ENCODE measurements at regions not wholly inside any gene's neighbourhood (a gene's known extent, or its start where the extent isn't known, plus 50 kb on each side); places are given as distances from the start of the nearest gene placed in this dataset.

GRCh38 chr2:4903656-4904348 is 788.4 kb upstream of the SOX11 start:
- 27% methylated on average over 12 of the region's 12 CpGs for WGBS
- DNase-seq (ENCODE audit: extremely low spot score) = no peak
- H3K27me3 ChIP-seq = peaks cover 0 to 5% (median 0%) of the 10 kb centered on the region in 4 donors
- intact Hi-C loops (cut with DNase I) = no loop called here
- no peak for TF ChIP-seq EP300 (IDR thresholded peaks at IDR 0.05)
- no peak for TF ChIP-seq POLR2A (IDR thresholded peaks at IDR 0.05; ENCODE audit: low read depth)
- TF ChIP-seq CTCF (IDR thresholded peaks at IDR 0.05) = no peak
- TF ChIP-seq POLR2AphosphoS5 (IDR thresholded peaks at IDR 0.05) = no peak
- no peaks in the 10 kb centered on the region for H3K9me3 ChIP-seq
- no peak overlapping the region for H3K27ac ChIP-seq (replicated peaks in 1 of 4)
- H3K36me3 ChIP-seq = no peaks in the 10 kb centered on the region
- H3K4me3 ChIP-seq = no peak overlapping the region
- H3K4me1 ChIP-seq = peaks cover 0 to 5% (median 0%) of the 10 kb centered on the region in 4 donors

GRCh38 chr2:4908461-4908860 is 783.7 kb upstream of the SOX11 start:
- intact Hi-C loops (cut with DNase I) = no loop called here
- peaks cover 0 to 5% (median 0%) of the 10 kb centered on the region in 4 donors for H3K4me1 ChIP-seq
- no peaks in the 10 kb centered on the region for H3K36me3 ChIP-seq
- 82% methylated on average over 6 of the region's 6 CpGs for WGBS
- no peak for DNase-seq (ENCODE audit: extremely low spot score)
- no peaks in the 10 kb centered on the region for H3K27me3 ChIP-seq
- no peaks in the 10 kb centered on the region for H3K9me3 ChIP-seq
- H3K27ac ChIP-seq (replicated peaks in 1 of 4) = no peak overlapping the region
- TF ChIP-seq POLR2A (IDR thresholded peaks at IDR 0.05; ENCODE audit: low read depth) (no peak), CTCF (IDR thresholded peaks at IDR 0.05) (no peak)
- H3K4me3 ChIP-seq = no peak overlapping the region

- Histone ChIP-seq H3K4me1 (no peaks in the 10 kb centered on the region), H3K36me3 (no peaks in the 10 kb centered on the region), H3K4me3 (no peak overlapping the region), H3K27me3 (no peaks in the 10 kb centered on the region), H3K27ac (replicated peaks in 1 of 4) (no peak overlapping the region), H3K9me3 (no peaks in the 10 kb centered on the region)
- intact Hi-C loops (cut with DNase I) = no loop called here
- TF ChIP-seq POLR2A (IDR thresholded peaks at IDR 0.05; ENCODE audit: low read depth) (no peak), CTCF (IDR thresholded peaks at IDR 0.05) (no peak), EP300 (IDR thresholded peaks at IDR 0.05) (no peak), POLR2AphosphoS5 (IDR thresholded peaks at IDR 0.05) (no peak)
- WGBS = 71% methylated on average over 9 of the region's 9 CpGs
- no peak for DNase-seq (ENCODE audit: extremely low spot score)
These were observed 782.7 kb upstream of the SOX11 start for GRCh38 chr2:4909346-4910009.

- no peaks in the 10 kb centered on the region for H3K27me3 ChIP-seq
- TF ChIP-seq CTCF (IDR thresholded peaks at IDR 0.05) (no peak), POLR2A (IDR thresholded peaks at IDR 0.05; ENCODE audit: low read depth) (no peak), POLR2AphosphoS5 (IDR thresholded peaks at IDR 0.05) (no peak), EP300 (IDR thresholded peaks at IDR 0.05) (no peak)
- DNase-seq (ENCODE audit: extremely low spot score) = no peak
- no peak overlapping the region for H3K27ac ChIP-seq (replicated peaks in 1 of 4)
- WGBS = 86% methylated on average over 5 of the region's 5 CpGs
- H3K4me1 ChIP-seq = no peaks in the 10 kb centered on the region
- H3K36me3 ChIP-seq = no peaks in the 10 kb centered on the region
- no peaks in the 10 kb centered on the region for H3K9me3 ChIP-seq
- no peak overlapping the region for H3K4me3 ChIP-seq
- intact Hi-C loops (cut with DNase I) = no loop called here
These were observed 778.1 kb upstream of the SOX11 start for GRCh38 chr2:4914036-4914435.
